ENCODE measurements at regions not wholly inside any gene's neighbourhood (a gene's known extent, or its start where the extent isn't known, plus 50 kb on each side); places are given as distances from the start of the nearest gene placed in this dataset.

DNA sequence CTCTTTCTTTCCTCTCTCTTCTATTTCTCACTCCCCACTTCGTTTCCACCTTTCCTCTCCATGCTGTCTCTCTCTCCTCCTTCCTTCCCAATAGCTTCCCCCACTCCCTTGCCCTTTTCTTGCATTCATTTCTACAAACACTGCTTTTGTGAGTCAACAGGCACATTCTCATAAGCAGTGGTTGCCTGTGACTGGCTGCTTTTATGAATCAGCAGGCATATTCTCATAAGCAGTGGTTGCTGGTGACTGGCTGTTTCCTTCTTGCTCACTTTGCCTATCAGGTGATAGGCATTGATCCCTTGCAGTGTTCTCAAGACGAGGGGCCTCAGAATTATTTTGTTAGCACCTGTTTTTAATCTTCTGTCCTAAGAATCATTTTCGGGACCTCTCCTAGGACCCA, 116.1 kb upstream of the ACTBL2 start:
- Histone ChIP-seq H4K8ac (ENCODE audit: low read depth, low read length) (no peak overlapping the region), H2BK120ac (ENCODE audit: low read depth, low read length) (no peak overlapping the region), H3K9ac (ENCODE audit: low read length) (no peak overlapping the region), H4K5ac (ENCODE audit: low read length) (no peak overlapping the region), H3K27ac (ENCODE audit: low read depth, low read length) (no peak overlapping the region), H3K27me3 (ENCODE audit: insufficient read depth, low read length, poor library complexity) (no peaks in the 10 kb centered on the region), H2BK15ac (replicated peaks; ENCODE audit: low read depth) (no peak overlapping the region), H3K79me1 (ENCODE audit: low read length) (no peaks in the 10 kb centered on the region), H3K79me2 (ENCODE audit: control insufficient read depth, insufficient read depth, low read length) (no peaks in the 10 kb centered on the region), H3K4me1 (ENCODE audit: control insufficient read depth, low read depth, low read length) (no peaks in the 10 kb centered on the region), H3K56ac (ENCODE audit: low read length) (no peak overlapping the region), H2BK5ac (ENCODE audit: low read length) (no peak overlapping the region), H3K4me3 (ENCODE audit: low read length) (no peak overlapping the region), H3K36me3 (ENCODE audit: control insufficient read depth, insufficient read depth, low read length) (no peaks in the 10 kb centered on the region), H3K4me2 (ENCODE audit: low read length) (no peak overlapping the region), H3K4ac (ENCODE audit: low read depth, low read length) (no peak overlapping the region), H3K23ac (ENCODE audit: low read length) (no peak overlapping the region), H2AK5ac (ENCODE audit: low read length) (no peak overlapping the region), H3K18ac (ENCODE audit: low read length) (no peak overlapping the region)
- 100% methylated on average over 1 of the region's 3 CpGs for WGBS (ENCODE audit: extremely low coverage, insufficient coverage, low lambda C conversion rate)
- DNase-seq = no peak

DNA sequence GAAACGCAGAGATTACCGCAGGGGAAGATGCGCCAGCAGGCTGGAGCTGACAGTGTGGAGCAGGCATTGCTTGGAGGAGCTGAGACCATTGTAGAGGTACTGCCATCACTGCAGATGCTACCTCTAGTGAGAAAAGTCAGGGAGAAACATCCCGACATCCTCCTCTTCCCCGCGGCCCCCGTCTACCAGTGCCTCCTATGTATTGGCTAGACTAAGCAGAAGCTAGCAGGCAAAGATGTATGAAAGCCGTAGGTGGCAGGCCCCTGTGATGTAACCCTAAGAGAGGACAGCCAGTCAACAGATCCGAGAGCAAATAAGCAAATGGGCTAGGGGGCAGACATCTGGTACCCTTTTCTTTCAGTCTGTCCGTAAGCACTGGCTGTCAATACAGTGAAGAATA, 115.5 kb upstream of the ACTBL2 start:
- Histone ChIP-seq H2BK15ac (replicated peaks; ENCODE audit: low read depth) (no peak overlapping the region), H3K9ac (ENCODE audit: low read length) (no peak overlapping the region), H3K79me1 (ENCODE audit: low read length) (no peaks in the 10 kb centered on the region), H3K36me3 (ENCODE audit: control insufficient read depth, insufficient read depth, low read length) (no peaks in the 10 kb centered on the region), H2BK5ac (ENCODE audit: low read length) (no peak overlapping the region), H3K4me1 (ENCODE audit: control insufficient read depth, low read depth, low read length) (no peaks in the 10 kb centered on the region), H3K27ac (ENCODE audit: low read depth, low read length) (no peak overlapping the region), H3K27me3 (ENCODE audit: insufficient read depth, low read length, poor library complexity) (no peaks in the 10 kb centered on the region), H4K8ac (ENCODE audit: low read depth, low read length) (no peak overlapping the region), H3K23ac (ENCODE audit: low read length) (no peak overlapping the region), H4K5ac (ENCODE audit: low read length) (no peak overlapping the region), H3K4me2 (ENCODE audit: low read length) (no peak overlapping the region), H3K4ac (ENCODE audit: low read depth, low read length) (no peak overlapping the region), H2AK5ac (ENCODE audit: low read length) (no peak overlapping the region), H3K4me3 (ENCODE audit: low read length) (no peak overlapping the region), H3K56ac (ENCODE audit: low read length) (no peak overlapping the region), H2BK120ac (ENCODE audit: low read depth, low read length) (no peak overlapping the region), H3K18ac (ENCODE audit: low read length) (no peak overlapping the region), H3K79me2 (ENCODE audit: control insufficient read depth, insufficient read depth, low read length) (no peaks in the 10 kb centered on the region)
- DNase-seq = no peak
- WGBS (ENCODE audit: extremely low coverage, insufficient coverage, low lambda C conversion rate) = no CpG with 5 or more reads among the region's 10 CpGs

DNA sequence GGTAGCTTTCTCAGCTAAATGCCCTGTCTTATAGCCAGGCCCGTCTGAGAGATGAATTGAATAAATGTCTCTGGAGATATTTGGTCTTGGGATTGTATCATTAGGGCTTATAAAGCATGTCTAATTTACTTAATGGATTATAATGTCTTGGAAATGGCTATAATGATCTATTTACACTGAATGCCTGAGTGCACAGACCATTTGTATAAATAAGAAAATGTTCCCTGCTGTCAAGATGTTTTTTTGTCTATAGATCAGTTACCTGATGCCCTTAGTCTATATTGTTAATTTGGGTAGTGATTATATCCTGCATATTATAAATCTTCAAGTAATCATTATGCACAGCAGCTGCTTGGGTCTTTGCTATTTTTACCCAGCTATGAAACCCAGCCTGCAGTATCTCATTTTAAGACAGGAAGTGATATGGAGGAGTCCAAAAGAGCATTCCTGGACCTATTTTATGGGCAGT, 112.9 kb upstream of the ACTBL2 start:
- H3K27me3 ChIP-seq (ENCODE audit: insufficient read depth, low read length, poor library complexity) = no peaks in the 10 kb centered on the region
- no peak overlapping the region for H3K56ac ChIP-seq (ENCODE audit: low read length)
- H3K36me3 ChIP-seq (ENCODE audit: control insufficient read depth, insufficient read depth, low read length) = no peaks in the 10 kb centered on the region
- H3K79me1 ChIP-seq (ENCODE audit: low read length) = no peaks in the 10 kb centered on the region
- no peak overlapping the region for H2BK15ac ChIP-seq (replicated peaks; ENCODE audit: low read depth)
- no peak overlapping the region for H3K9ac ChIP-seq (ENCODE audit: low read length)
- no peaks in the 10 kb centered on the region for H3K4me1 ChIP-seq (ENCODE audit: control insufficient read depth, low read depth, low read length)
- no peak overlapping the region for H3K27ac ChIP-seq (ENCODE audit: low read depth, low read length)
- no CpG with 5 or more reads among the region's 1 CpG for whole genome bisulfite sequencing (ENCODE audit: extremely low coverage, insufficient coverage, low lambda C conversion rate)
- H3K79me2 ChIP-seq (ENCODE audit: control insufficient read depth, insufficient read depth, low read length) = no peaks in the 10 kb centered on the region
- H3K18ac ChIP-seq (ENCODE audit: low read length) = no peak overlapping the region
- no peak overlapping the region for H3K4me2 ChIP-seq (ENCODE audit: low read length)
- no peak overlapping the region for H3K23ac ChIP-seq (ENCODE audit: low read length)
- no peak overlapping the region for H4K5ac ChIP-seq (ENCODE audit: low read length)
- no peak overlapping the region for H4K8ac ChIP-seq (ENCODE audit: low read depth, low read length)
- H3K4ac ChIP-seq (ENCODE audit: low read depth, low read length) = no peak overlapping the region
- DNase-seq = no peak
- H2BK120ac ChIP-seq (ENCODE audit: low read depth, low read length) = no peak overlapping the region
- no peak overlapping the region for H3K4me3 ChIP-seq (ENCODE audit: low read length)
- no peak overlapping the region for H2AK5ac ChIP-seq (ENCODE audit: low read length)
- H2BK5ac ChIP-seq (ENCODE audit: low read length) = no peak overlapping the region

DNA sequence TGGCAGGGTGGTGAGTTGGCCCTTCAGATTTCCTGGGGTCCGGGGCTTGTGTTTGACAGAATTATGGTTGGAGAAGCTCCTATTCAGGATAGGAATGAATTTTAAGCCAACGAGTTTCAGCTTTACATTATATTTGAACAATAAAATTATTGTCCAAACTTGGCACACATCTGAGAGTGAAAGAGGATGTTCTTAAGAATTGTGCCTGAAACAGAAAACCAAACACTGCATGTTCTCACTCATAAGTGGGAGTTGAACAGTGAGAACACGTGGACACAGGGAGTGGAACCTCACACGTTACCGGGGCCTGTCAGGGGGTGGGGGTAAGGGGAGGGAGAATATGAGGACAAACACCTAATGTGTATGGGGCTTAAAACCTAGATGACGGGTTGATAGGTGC, 111.8 kb upstream of the ACTBL2 start:
- H3K79me2 ChIP-seq (ENCODE audit: control insufficient read depth, insufficient read depth, low read length) = no peaks in the 10 kb centered on the region
- WGBS (ENCODE audit: extremely low coverage, insufficient coverage, low lambda C conversion rate) = no CpG with 5 or more reads among the region's 6 CpGs
- H3K18ac ChIP-seq (ENCODE audit: low read length) = no peak overlapping the region
- no peaks in the 10 kb centered on the region for H3K36me3 ChIP-seq (ENCODE audit: control insufficient read depth, insufficient read depth, low read length)
- no peak overlapping the region for H2AK5ac ChIP-seq (ENCODE audit: low read length)
- no peak overlapping the region for H3K4me3 ChIP-seq (ENCODE audit: low read length)
- H3K79me1 ChIP-seq (ENCODE audit: low read length) = no peaks in the 10 kb centered on the region
- H3K56ac ChIP-seq (ENCODE audit: low read length) = no peak overlapping the region
- no peak overlapping the region for H3K9ac ChIP-seq (ENCODE audit: low read length)
- no peaks in the 10 kb centered on the region for H3K27me3 ChIP-seq (ENCODE audit: insufficient read depth, low read length, poor library complexity)
- no peak overlapping the region for H3K4ac ChIP-seq (ENCODE audit: low read depth, low read length)
- DNase-seq = no peak
- no peaks in the 10 kb centered on the region for H3K4me1 ChIP-seq (ENCODE audit: control insufficient read depth, low read depth, low read length)
- H3K23ac ChIP-seq (ENCODE audit: low read length) = no peak overlapping the region
- no peak overlapping the region for H3K4me2 ChIP-seq (ENCODE audit: low read length)
- H2BK15ac ChIP-seq (replicated peaks; ENCODE audit: low read depth) = no peak overlapping the region
- no peak overlapping the region for H3K27ac ChIP-seq (ENCODE audit: low read depth, low read length)
- H4K5ac ChIP-seq (ENCODE audit: low read length) = no peak overlapping the region
- H4K8ac ChIP-seq (ENCODE audit: low read depth, low read length) = no peak overlapping the region
- H2BK5ac ChIP-seq (ENCODE audit: low read length) = no peak overlapping the region
- H2BK120ac ChIP-seq (ENCODE audit: low read depth, low read length) = no peak overlapping the region

DNA sequence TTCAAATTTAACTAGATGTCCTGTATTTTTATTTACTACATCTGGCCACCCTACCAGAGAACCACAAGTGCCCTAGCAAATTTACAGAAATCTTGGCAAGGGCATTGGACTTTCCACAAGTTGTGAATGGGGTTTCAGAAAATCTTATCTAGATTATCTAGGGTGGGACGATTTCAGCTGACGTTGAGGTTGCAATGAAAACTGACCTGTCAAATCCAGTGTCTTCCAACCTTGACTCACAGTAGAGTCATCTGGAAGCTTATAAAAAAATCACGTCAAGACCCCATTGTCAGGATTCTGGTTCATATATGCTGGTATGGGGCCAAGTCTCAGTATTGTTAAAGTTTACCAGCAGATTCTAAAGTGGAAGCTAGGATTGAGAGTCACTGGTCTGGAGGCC, 109.6 kb upstream of the ACTBL2 start:
- no peak overlapping the region for H4K8ac ChIP-seq (ENCODE audit: low read depth, low read length)
- no peaks in the 10 kb centered on the region for H3K79me1 ChIP-seq (ENCODE audit: low read length)
- H3K56ac ChIP-seq (ENCODE audit: low read length) = no peak overlapping the region
- WGBS (ENCODE audit: extremely low coverage, insufficient coverage, low lambda C conversion rate) = no CpG with 5 or more reads among the region's 3 CpGs
- no peak overlapping the region for H4K5ac ChIP-seq (ENCODE audit: low read length)
- no peaks in the 10 kb centered on the region for H3K36me3 ChIP-seq (ENCODE audit: control insufficient read depth, insufficient read depth, low read length)
- no peak overlapping the region for H2BK15ac ChIP-seq (replicated peaks; ENCODE audit: low read depth)
- no peak overlapping the region for H3K4me2 ChIP-seq (ENCODE audit: low read length)
- no peaks in the 10 kb centered on the region for H3K27me3 ChIP-seq (ENCODE audit: insufficient read depth, low read length, poor library complexity)
- H2BK5ac ChIP-seq (ENCODE audit: low read length) = no peak overlapping the region
- no peak for DNase-seq
- no peaks in the 10 kb centered on the region for H3K79me2 ChIP-seq (ENCODE audit: control insufficient read depth, insufficient read depth, low read length)
- no peak overlapping the region for H3K27ac ChIP-seq (ENCODE audit: low read depth, low read length)
- H3K4me1 ChIP-seq (ENCODE audit: control insufficient read depth, low read depth, low read length) = no peaks in the 10 kb centered on the region
- no peak overlapping the region for H3K18ac ChIP-seq (ENCODE audit: low read length)
- no peak overlapping the region for H3K4me3 ChIP-seq (ENCODE audit: low read length)
- no peak overlapping the region for H2AK5ac ChIP-seq (ENCODE audit: low read length)
- H3K23ac ChIP-seq (ENCODE audit: low read length) = no peak overlapping the region
- H3K4ac ChIP-seq (ENCODE audit: low read depth, low read length) = no peak overlapping the region
- no peak overlapping the region for H3K9ac ChIP-seq (ENCODE audit: low read length)
- H2BK120ac ChIP-seq (ENCODE audit: low read depth, low read length) = no peak overlapping the region

DNA sequence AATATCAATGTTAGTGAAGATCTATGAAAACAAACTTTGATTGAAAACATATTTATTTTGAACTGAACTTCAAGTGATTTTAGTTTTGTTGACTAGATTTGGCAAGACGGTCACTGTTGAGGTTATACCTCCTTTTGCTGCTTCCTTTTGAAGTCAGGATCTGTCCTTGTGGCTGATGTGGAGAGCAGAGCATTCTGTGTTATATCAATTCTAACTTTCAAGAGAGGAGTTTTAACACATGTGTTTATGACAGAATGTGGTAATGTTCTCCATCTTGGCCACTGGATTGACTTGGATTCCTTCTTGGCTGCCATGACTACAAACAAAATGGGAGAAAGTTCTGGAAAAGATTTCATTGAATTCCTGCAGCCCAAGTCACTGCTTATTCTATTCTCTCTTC, 104.0 kb upstream of the ACTBL2 start:
- Histone ChIP-seq H4K8ac (ENCODE audit: low read depth, low read length) (no peak overlapping the region), H3K4me2 (ENCODE audit: low read length) (no peak overlapping the region), H3K4me3 (ENCODE audit: low read length) (no peak overlapping the region), H3K27ac (ENCODE audit: low read depth, low read length) (no peak overlapping the region), H3K9ac (ENCODE audit: low read length) (no peak overlapping the region), H3K79me1 (ENCODE audit: low read length) (no peaks in the 10 kb centered on the region), H3K56ac (ENCODE audit: low read length) (no peak overlapping the region), H3K4ac (ENCODE audit: low read depth, low read length) (no peak overlapping the region), H2BK15ac (replicated peaks; ENCODE audit: low read depth) (no peak overlapping the region), H3K27me3 (ENCODE audit: insufficient read depth, low read length, poor library complexity) (no peaks in the 10 kb centered on the region), H4K5ac (ENCODE audit: low read length) (no peak overlapping the region), H2AK5ac (ENCODE audit: low read length) (no peak overlapping the region), H3K23ac (ENCODE audit: low read length) (no peak overlapping the region), H3K36me3 (ENCODE audit: control insufficient read depth, insufficient read depth, low read length) (no peaks in the 10 kb centered on the region), H2BK5ac (ENCODE audit: low read length) (no peak overlapping the region), H3K79me2 (ENCODE audit: control insufficient read depth, insufficient read depth, low read length) (no peaks in the 10 kb centered on the region), H2BK120ac (ENCODE audit: low read depth, low read length) (no peak overlapping the region), H3K4me1 (ENCODE audit: control insufficient read depth, low read depth, low read length) (no peaks in the 10 kb centered on the region), H3K18ac (ENCODE audit: low read length) (no peak overlapping the region)
- no CpG with 5 or more reads among the region's 1 CpG for WGBS (ENCODE audit: extremely low coverage, insufficient coverage, low lambda C conversion rate)
- DNase-seq = no peak
